ENCODE measurements at regions not wholly inside any gene's neighbourhood (a gene's known extent, or its start where the extent isn't known, plus 50 kb on each side); places are given as distances from the start of the nearest gene placed in this dataset.
"Not testable (repeated sequence)": the region's sequence is repeated elsewhere in the genome, so short reads cannot be mapped to it uniquely, and the experiment has no call there.

- TF ChIP-seq EZH2phosphoT487 (IDR thresholded peaks at IDR 0.05; ENCODE audit: borderline replicate concordance, low read length) (no peak), EZH2 (IDR thresholded peaks at IDR 0.05; ENCODE audit: low read length, unreplicated experiment) (no peak)
- TF ChIP-seq, protein P1, sequence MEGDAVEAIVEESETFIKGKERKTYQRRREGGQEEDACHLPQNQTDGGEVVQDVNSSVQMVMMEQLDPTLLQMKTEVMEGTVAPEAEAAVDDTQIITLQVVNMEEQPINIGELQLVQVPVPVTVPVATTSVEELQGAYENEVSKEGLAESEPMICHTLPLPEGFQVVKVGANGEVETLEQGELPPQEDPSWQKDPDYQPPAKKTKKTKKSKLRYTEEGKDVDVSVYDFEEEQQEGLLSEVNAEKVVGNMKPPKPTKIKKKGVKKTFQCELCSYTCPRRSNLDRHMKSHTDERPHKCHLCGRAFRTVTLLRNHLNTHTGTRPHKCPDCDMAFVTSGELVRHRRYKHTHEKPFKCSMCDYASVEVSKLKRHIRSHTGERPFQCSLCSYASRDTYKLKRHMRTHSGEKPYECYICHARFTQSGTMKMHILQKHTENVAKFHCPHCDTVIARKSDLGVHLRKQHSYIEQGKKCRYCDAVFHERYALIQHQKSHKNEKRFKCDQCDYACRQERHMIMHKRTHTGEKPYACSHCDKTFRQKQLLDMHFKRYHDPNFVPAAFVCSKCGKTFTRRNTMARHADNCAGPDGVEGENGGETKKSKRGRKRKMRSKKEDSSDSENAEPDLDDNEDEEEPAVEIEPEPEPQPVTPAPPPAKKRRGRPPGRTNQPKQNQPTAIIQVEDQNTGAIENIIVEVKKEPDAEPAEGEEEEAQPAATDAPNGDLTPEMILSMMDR (conservative IDR thresholded peaks at IDR 0.05; ENCODE audit: low read depth, low read length), result no peak
- H3K79me2 ChIP-seq (ENCODE audit: low read length), result no peaks in the 10 kb centered on the region
- H3K9me3 ChIP-seq (ENCODE audit: low read length), result no peaks in the 10 kb centered on the region
- no TSS peak for BruUV-seq (replicated peaks)
- no peaks in the 10 kb centered on the region for H3F3A ChIP-seq (ENCODE audit: low read length, unreplicated experiment)
- no peak overlapping the region for H3K4me3 ChIP-seq (ENCODE audit: low read length)
- H3K27me3 ChIP-seq (ENCODE audit: low read length), result peaks cover 26% of the 10 kb centered on the region
- no peaks in the 10 kb centered on the region for H3K4me1 ChIP-seq (ENCODE audit: insufficient read depth, low read length)
- H3K9me2 ChIP-seq (replicated peaks; ENCODE audit: low read length), result no peaks in the 10 kb centered on the region
- H3K36me3 ChIP-seq (ENCODE audit: low read depth, low read length), result no peaks in the 10 kb centered on the region
- no peak overlapping the region for H3K27ac ChIP-seq (ENCODE audit: low read length)
- intact Hi-C loops (cut with micrococcal nuclease), result no loop called here
- no peaks in the 10 kb centered on the region for H4K20me1 ChIP-seq (ENCODE audit: low read length)
- no peak overlapping the region for H3K4me2 ChIP-seq (ENCODE audit: low read length)
- CTCF ChIA-PET, result interaction anchor here (0.6 kb wide), 1 partner anchor 14 kb away, joined by 3 read pairs; no protein-coding TSS in a partner anchor
- no peak overlapping the region for H3K9ac ChIP-seq (ENCODE audit: low read length)
- no peak for DNase-seq
- ATAC-seq, result no peak
- POLR2A ChIA-PET (ENCODE audit: unreplicated experiment), result no interaction called here
- no peak overlapping the region for H2AFZ ChIP-seq (ENCODE audit: low read length)
These were observed 92.1 kb upstream of the LRRN2 start for GRCh38 chr1:204777591-204777990.

DNA sequence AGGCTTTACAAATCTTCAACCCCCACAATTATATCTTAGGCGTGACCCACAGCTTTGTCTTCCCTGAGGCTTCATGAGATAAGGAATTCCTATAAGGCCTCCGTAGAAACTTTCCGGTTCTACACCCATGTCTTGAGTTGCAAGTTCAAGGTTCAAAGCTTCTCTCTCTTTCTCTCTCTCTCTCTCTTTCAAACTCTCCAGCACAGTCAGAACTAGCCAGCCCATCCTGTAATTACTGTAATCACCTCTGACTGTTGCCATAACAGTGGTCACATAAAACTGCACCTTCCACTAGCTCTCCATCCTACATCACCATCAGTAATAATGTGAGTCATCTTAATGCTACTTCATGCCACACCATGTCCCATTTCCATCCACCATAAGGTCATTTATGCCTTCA is 90.0 kb upstream of the NFASC start:
- Histone ChIP-seq H3K4me1 (ENCODE audit: insufficient read depth, low read length) (no peaks in the 10 kb centered on the region), H3K36me3 (ENCODE audit: low read depth, low read length) (no peaks in the 10 kb centered on the region), H3K79me2 (ENCODE audit: low read length) (no peaks in the 10 kb centered on the region), H3K27ac (ENCODE audit: low read length) (no peak overlapping the region), H2AFZ (ENCODE audit: low read length) (no peak overlapping the region), H3K27me3 (ENCODE audit: low read length) (peaks cover under 1% of the 10 kb centered on the region; the same call in 1 of the 2 replicates), H3K4me2 (ENCODE audit: low read length) (no peak overlapping the region), H3K4me3 (ENCODE audit: low read length) (no peak overlapping the region), H3F3A (ENCODE audit: low read length, unreplicated experiment) (no peaks in the 10 kb centered on the region), H3K9me2 (replicated peaks; ENCODE audit: low read length) (no peaks in the 10 kb centered on the region), H3K9me3 (ENCODE audit: low read length) (no peaks in the 10 kb centered on the region), H4K20me1 (ENCODE audit: low read length) (no peaks in the 10 kb centered on the region), H3K9ac (ENCODE audit: low read length) (no peak overlapping the region)
- peak; percentile 43 for DNase-seq
- no TSS peak for BruUV-seq (replicated peaks)
- no peak for ATAC-seq
- CTCF ChIA-PET, result no interaction called here
- TF ChIP-seq EZH2phosphoT487 (IDR thresholded peaks at IDR 0.05; ENCODE audit: borderline replicate concordance, low read length) (no peak), EZH2 (IDR thresholded peaks at IDR 0.05; ENCODE audit: low read length, unreplicated experiment) (no peak)
- TF ChIP-seq, protein P1 (conservative IDR thresholded peaks at IDR 0.05; ENCODE audit: low read depth, low read length), result no peak
- intact Hi-C loops (cut with micrococcal nuclease), result no loop called here
- POLR2A ChIA-PET (ENCODE audit: unreplicated experiment), result no interaction called here

GRCh38 chr1:204782118-204782700 is 88.5 kb upstream of the NFASC start:
- Histone ChIP-seq H3K9me2 (replicated peaks; ENCODE audit: low read length) (no peaks in the 10 kb centered on the region), H3K4me2 (ENCODE audit: low read length) (no peak overlapping the region), H3K27me3 (ENCODE audit: low read length) (peaks cover 14% of the 10 kb centered on the region), H3K9ac (ENCODE audit: low read length) (no peak overlapping the region), H3K27ac (ENCODE audit: low read length) (no peak overlapping the region), H4K20me1 (ENCODE audit: low read length) (no peaks in the 10 kb centered on the region), H3K4me3 (ENCODE audit: low read length) (no peak overlapping the region), H3K9me3 (ENCODE audit: low read length) (no peaks in the 10 kb centered on the region), H3K4me1 (ENCODE audit: insufficient read depth, low read length) (no peaks in the 10 kb centered on the region), H3K79me2 (ENCODE audit: low read length) (no peaks in the 10 kb centered on the region), H2AFZ (ENCODE audit: low read length) (no peak overlapping the region), H3K36me3 (ENCODE audit: low read depth, low read length) (no peaks in the 10 kb centered on the region), H3F3A (ENCODE audit: low read length, unreplicated experiment) (no peaks in the 10 kb centered on the region)
- TF ChIP-seq, protein P1 (conservative IDR thresholded peaks at IDR 0.05; ENCODE audit: low read depth, low read length), result no peak
- TF ChIP-seq EZH2phosphoT487 (IDR thresholded peaks at IDR 0.05; ENCODE audit: borderline replicate concordance, low read length) (no peak), EZH2 (IDR thresholded peaks at IDR 0.05; ENCODE audit: low read length, unreplicated experiment) (no peak)
- BruUV-seq (replicated peaks), result no TSS peak
- intact Hi-C loops (cut with micrococcal nuclease), result no loop called here
- CTCF ChIA-PET, result no interaction called here
- POLR2A ChIA-PET (ENCODE audit: unreplicated experiment), result no interaction called here
- ATAC-seq (peak; percentile 45; the same call in 1 of the 2 replicates), DNase-seq (peak; percentile 60)

- H3K9ac ChIP-seq (ENCODE audit: low read length); H4K20me1 ChIP-seq (ENCODE audit: low read length); H3K4me2 ChIP-seq (ENCODE audit: low read length); DNase-seq; H3K27ac ChIP-seq (ENCODE audit: low read length); H3K79me2 ChIP-seq (ENCODE audit: low read length); H3F3A ChIP-seq (ENCODE audit: low read length, unreplicated experiment); H3K4me1 ChIP-seq (ENCODE audit: insufficient read depth, low read length); H3K9me2 ChIP-seq (replicated peaks; ENCODE audit: low read length); BruUV-seq (replicated peaks); intact Hi-C loops (cut with micrococcal nuclease); H3K36me3 ChIP-seq (ENCODE audit: low read depth, low read length); H3K9me3 ChIP-seq (ENCODE audit: low read length); H3K4me3 ChIP-seq (ENCODE audit: low read length); ATAC-seq; H2AFZ ChIP-seq (ENCODE audit: low read length); CTCF ChIA-PET; POLR2A ChIA-PET (ENCODE audit: unreplicated experiment): not testable (repeated sequence)
- H3K27me3 ChIP-seq (ENCODE audit: low read length), result peaks cover 32% of the 10 kb centered on the region
These were observed 85.6 kb upstream of the NFASC start for GRCh38 chr1:204785023-204785422.
